PC-3 (cell line): ENCODE measurements at regions not wholly inside any gene's neighbourhood (a gene's known extent, or its start where the extent isn't known, plus 50 kb on each side); places are given as distances from the start of the nearest gene placed in this dataset.
"Not testable (repeated sequence)": the region's sequence is repeated elsewhere in the genome, so short reads cannot be mapped to it uniquely, and the experiment has no call there.

Experiments
- ATAC-seq: fragments of 200-7000 bp; cut with Tn5 transposase; 2 replicates; pipeline ENCODE4 v1.9.1; 2020; ENCODE audit warnings: mild to moderate bottlenecking, moderate library complexity
- BruUV-seq: library from RNA; stranded (reverse); fragments of 400-500 nt; replicated peaks from 2 replicates; lab custom pipeline; 2021; lab: Mats Ljungman, UMichigan
- CTCF ChIA-PET: fragments of 300-600 bp; sonication (Branson Sonifier 250); formaldehyde crosslinking; loops from one replicate; lab custom pipeline; 2022; ENCODE audit warnings: antibody characterized with exemption; lab: Charles Lee
- POLR2A ChIA-PET: fragments of 300-600 bp; sonication (Branson Sonifier 250); formaldehyde crosslinking; loops from one replicate; lab custom pipeline; 2022; ENCODE audit warnings: antibody characterized with exemption; ENCODE audit not compliant: unreplicated experiment; lab: Charles Lee
- DNase-seq: peaks from one replicate; pipeline ENCODE4 v3.0.0-alpha.2; 2015
- H2AFZ ChIP-seq: fragments of 300-600 bp; sonication (generic); 2 replicates; pipeline ENCODE4 v1.6.0; 2016; ENCODE audit warnings: antibody characterized with exemption, low read length
- H3F3A ChIP-seq: fragments of 300-600 bp; sonication (generic); one replicate; pipeline ENCODE4 v1.6.0; 2017; ENCODE audit warnings: antibody characterized with exemption, low read length, control low read depth, mild to moderate bottlenecking; ENCODE audit not compliant: unreplicated experiment
- H3K27ac ChIP-seq: fragments of 300-600 bp; sonication (generic); 2 replicates; pipeline ENCODE4 v1.5.1; 2016; ENCODE audit warnings: mild to moderate bottlenecking, low read length
- H3K27me3 ChIP-seq: fragments of 300-600 bp; sonication (generic); 2 replicates; pipeline ENCODE4 v1.6.1; 2016; ENCODE audit warnings: low read length, mixed read lengths
- H3K36me3 ChIP-seq: fragments of 300-600 bp; sonication (generic); 2 replicates; pipeline ENCODE4 v1.6.1; 2016; ENCODE audit warnings: low read depth, mixed run types, low read length, mixed read lengths
- H3K4me1 ChIP-seq: fragments of 300-600 bp; sonication (generic); 2 replicates; pipeline ENCODE4 v1.5.1; 2016; ENCODE audit warnings: low read length; ENCODE audit not compliant: insufficient read depth
- H3K4me2 ChIP-seq: fragments of 300-600 bp; sonication (generic); 2 replicates; pipeline ENCODE4 v1.6.0; 2016; ENCODE audit warnings: low read length
- H3K4me3 ChIP-seq: fragments of 300-600 bp; sonication (generic); 2 replicates; pipeline ENCODE4 v1.5.1; 2016; ENCODE audit warnings: mild to moderate bottlenecking, low read length, mixed read lengths
- H3K79me2 ChIP-seq: fragments of 300-600 bp; sonication (generic); 2 replicates; pipeline ENCODE4 v1.6.1; 2017; ENCODE audit warnings: low read length, mixed read lengths
- H3K9ac ChIP-seq: fragments of 300-600 bp; sonication (generic); 2 replicates; pipeline ENCODE4 v1.6.0; 2016; ENCODE audit warnings: mild to moderate bottlenecking, low read length
- H3K9me2 ChIP-seq: fragments of 300-600 bp; sonication (generic); replicated peaks from 2 replicates; pipeline ENCODE4 v1.6.1; 2016; ENCODE audit warnings: mixed run types, low read length, mixed read lengths
- H3K9me3 ChIP-seq: fragments of 300-600 bp; sonication (generic); 2 replicates; pipeline ENCODE4 v1.6.1; 2016; ENCODE audit warnings: low read length, mixed read lengths
- H4K20me1 ChIP-seq: fragments of 300-600 bp; sonication (generic); 2 replicates; pipeline ENCODE4 v1.6.1; 2016; ENCODE audit warnings: low read length, mixed read lengths
- CTCF ChIP-seq: fragments of 300-600 bp; sonication (generic); conservative IDR thresholded peaks from 2 replicates; pipeline ENCODE4 v1.5.1; 2017; ENCODE audit warnings: antibody characterized with exemption, low read depth, mild to moderate bottlenecking, low read length
- EZH2 ChIP-seq: fragments of 300-600 bp; sonication (generic); IDR thresholded peaks from one replicate; pipeline ENCODE4 v1.6.1; 2017; ENCODE audit warnings: antibody characterized with exemption, mild to moderate bottlenecking, low read length; ENCODE audit not compliant: unreplicated experiment
- EZH2phosphoT487 ChIP-seq: fragments of 300-600 bp; sonication (generic); IDR thresholded peaks from 2 replicates; pipeline ENCODE4 v1.6.1; 2018; ENCODE audit warnings: mild to moderate bottlenecking, antibody characterized with exemption, low read length, borderline replicate concordance
- intact Hi-C: fragments of 100-400 bp; cut with micrococcal nuclease; formaldehyde crosslinking; loops from 2 replicates; pipeline ENCODE4 v1.9.0; 2023

- Histone ChIP-seq H3K79me2 (no peaks in the 10 kb centered on the region), H3K27me3 (no peaks in the 10 kb centered on the region), H3K4me1 (peaks cover 9% of the 10 kb centered on the region), H3K4me3 (no peak overlapping the region), H3K9me2 (no peaks in the 10 kb centered on the region), H2AFZ (peak overlapping the region; percentile 33; the same call in 1 of the 2 replicates), H3K4me2 (peak overlapping the region; percentile 35), H3F3A (no peaks in the 10 kb centered on the region), H3K36me3 (no peaks in the 10 kb centered on the region), H4K20me1 (no peaks in the 10 kb centered on the region), H3K27ac (no peak overlapping the region), H3K9ac (no peak overlapping the region), H3K9me3 (no peaks in the 10 kb centered on the region)
- peak; percentile 68 for DNase-seq
- ChIA-PET CTCF (no interaction called here), POLR2A (no interaction called here)
- ATAC-seq = peak; percentile 71
- no peak for TF ChIP-seq EZH2phosphoT487
- no peak for TF ChIP-seq EZH2
- no peak for TF ChIP-seq CTCF
- intact Hi-C loops = no loop called here
- BruUV-seq = no TSS peak
Observed at GRCh38 chr7:96558530-96558929, 151.1 kb downstream of the SEM1 start.

GRCh38 chr7:96558093-96558492, 151.6 kb downstream of the SEM1 start:
- Histone ChIP-seq H3K36me3 (no peaks in the 10 kb centered on the region), H3K9me3 (no peaks in the 10 kb centered on the region), H3K79me2 (no peaks in the 10 kb centered on the region), H3K27ac (no peak overlapping the region), H4K20me1 (no peaks in the 10 kb centered on the region), H3K4me3 (no peak overlapping the region), H2AFZ (peak overlapping the region; percentile 33; the same call in 1 of the 2 replicates), H3K9ac (no peak overlapping the region), H3K27me3 (no peaks in the 10 kb centered on the region), H3K4me2 (peak overlapping the region; percentile 35), H3F3A (no peaks in the 10 kb centered on the region), H3K9me2 (no peaks in the 10 kb centered on the region), H3K4me1 (peaks cover 9% of the 10 kb centered on the region)
- TF ChIP-seq EZH2 (no peak), CTCF (no peak), EZH2phosphoT487 (no peak)
- ChIA-PET CTCF (no interaction called here), POLR2A (no interaction called here)
- no TSS peak for BruUV-seq
- no peak for ATAC-seq
- intact Hi-C loops = no loop called here
- DNase-seq = no peak

GRCh38 chr7:96557598-96557997, 152.0 kb downstream of the SEM1 start:
- CTCF ChIA-PET, POLR2A ChIA-PET, H2AFZ ChIP-seq, H3K4me2 ChIP-seq, H3K79me2 ChIP-seq, intact Hi-C loops, H3K27me3 ChIP-seq, H3K9me2 ChIP-seq, H3K4me1 ChIP-seq, H4K20me1 ChIP-seq, H3K36me3 ChIP-seq, H3K9me3 ChIP-seq, BruUV-seq, H3K27ac ChIP-seq, ATAC-seq, H3K9ac ChIP-seq, DNase-seq, H3K4me3 ChIP-seq, H3F3A ChIP-seq: not testable (repeated sequence)
